ENCODE measurements at regions not wholly inside any gene's neighbourhood (a gene's known extent, or its start where the extent isn't known, plus 50 kb on each side); places are given as distances from the start of the nearest gene placed in this dataset.

GRCh38 chr2:151071906-151072305 is 189.8 kb downstream of the RBM43 start:
- TF ChIP-seq REST (IDR thresholded peaks at IDR 0.05; ENCODE audit: unreplicated experiment), result no peak
- no peak for TF ChIP-seq CTCF (conservative IDR thresholded peaks at IDR 0.05; ENCODE audit: low read depth in 2 of 2)

Data from GM23338 (cell line).